HCT116 (cell line): ENCODE measurements at regions not wholly inside any gene's neighbourhood (a gene's known extent, or its start where the extent isn't known, plus 50 kb on each side); places are given as distances from the start of the nearest gene placed in this dataset.
A peak's percentile ranks its signal among the peaks of the same experiment; 100 is the strongest.

ENCODE experiments used
- ATAC-seq: fragments of 200-7000 bp; cut with Tn5 transposase; 2 replicates; pipeline ENCODE4 v1.9.1; 2020; ENCODE audit warnings: mild to moderate bottlenecking, moderate library complexity
- BruUV-seq: library from RNA; stranded (reverse); fragments of 400-500 nt; replicated peaks from 2 replicates; lab custom pipeline; 2021; lab: Mats Ljungman, UMichigan
- CTCF ChIA-PET: fragments of 300-600 bp; sonication (Branson Sonifier 250); formaldehyde crosslinking; loops from one replicate; lab custom pipeline; 2021; ENCODE audit warnings: antibody characterized with exemption; lab: Charles Lee
- POLR2A ChIA-PET: fragments of 300-600, 350-600 bp; sonication (Branson Sonifier 250); formaldehyde crosslinking; loops from one replicate; lab custom pipeline; 2021; ENCODE audit warnings: antibody characterized with exemption; lab: Charles Lee
- RAD21 ChIA-PET, 2 experiments: fragments of 300-600 bp; sonication (Branson Sonifier 250); formaldehyde crosslinking; loops; one replicate each; lab custom pipeline; 2023; ENCODE audit warnings: low total read pairs in 2 of 2; ENCODE audit not compliant: uncharacterized antibody in 2 of 2, unreplicated experiment in 2 of 2, low non-redundant PET in 1 of 2; lab: Charles Lee
- DNase-seq: peaks from one replicate; pipeline ENCODE4 v3.0.0-alpha.2; 2010; ENCODE audit warnings: low read depth, low spot score
- H2AFZ ChIP-seq: fragments of 200-600 bp; shearing (Covaris generic), sonication (generic); 2 replicates; pipeline ENCODE4 v1.6.1; 2017; ENCODE audit warnings: low read depth, mixed run types, mixed read lengths, antibody characterized with exemption, low read length; ENCODE audit not compliant: poor library complexity, severe bottlenecking
- H3K27ac ChIP-seq: 2 replicates; pipeline ENCODE4 v1.5.1; 2012; ENCODE audit warnings: low read depth, low read length
- H3K27me3 ChIP-seq: fragments of 200-600 bp; sonication (generic); 2 replicates; pipeline ENCODE4 v1.6.1; 2016; ENCODE audit warnings: mixed run types, low read length, mixed read lengths; ENCODE audit not compliant: insufficient read depth
- H3K36me3 ChIP-seq, 2 experiments: fragments of 200-500 bp in 1 of 2; fragments of 200-600 bp in 1 of 2; sonication (Bioruptor generic) in 1 of 2; sonication (generic) in 1 of 2; 2 replicates each; pipeline versions ENCODE4 v1.5.1 to v1.6.1; 2014 to 2016; ENCODE audit warnings: low read length in 2 of 2, inconsistent platforms in 1 of 2, mixed read lengths in 1 of 2, mixed run types in 1 of 2; ENCODE audit not compliant: insufficient read depth in 2 of 2, control insufficient read depth in 1 of 2
- H3K4me1 ChIP-seq, 2 experiments: fragments of 200-600 bp in 1 of 2; sonication (generic) in 1 of 2; 2 replicates each; pipeline versions ENCODE4 v1.5.1 to v1.6.1; 2012 to 2017; ENCODE audit warnings: low read length in 2 of 2, inconsistent platforms in 1 of 2, mild to moderate bottlenecking in 1 of 2, mixed read lengths in 1 of 2, mixed run types in 1 of 2, moderate library complexity in 1 of 2; ENCODE audit not compliant: insufficient read depth in 2 of 2, control insufficient read depth in 1 of 2
- H3K4me2 ChIP-seq: fragments of 200-600 bp; sonication (generic); 2 replicates; pipeline ENCODE4 v1.6.1; 2017; ENCODE audit warnings: mixed run types, low read length, mixed read lengths
- H3K4me3 ChIP-seq, 2 experiments: fragments of 200-600 bp in 1 of 2; sonication (generic) in 1 of 2; replicated peaks in 1 of 2; 2 replicates each; pipeline ENCODE4 v1.5.1; 2011 to 2016; ENCODE audit warnings: low read length in 2 of 2, control low read depth in 1 of 2, low read depth in 1 of 2, mild to moderate bottlenecking in 1 of 2, mixed read lengths in 1 of 2, mixed run types in 1 of 2
- H3K79me2 ChIP-seq: fragments of 200-600 bp; sonication (generic); 2 replicates; pipeline ENCODE4 v1.6.1; 2017; ENCODE audit warnings: mild to moderate bottlenecking, mixed run types, low read length, moderate library complexity, mixed read lengths; ENCODE audit not compliant: insufficient read depth
- H3K9ac ChIP-seq: fragments of 200-600 bp; sonication (generic); 2 replicates; pipeline ENCODE4 v1.6.1; 2016; ENCODE audit warnings: low read length, mixed read lengths
- H3K9me2 ChIP-seq: fragments of 200-600 bp; sonication (generic), shearing (Covaris generic); 2 replicates; pipeline ENCODE4 v1.6.1; 2017; ENCODE audit warnings: mixed run types, mild to moderate bottlenecking, moderate library complexity; ENCODE audit not compliant: insufficient read depth
- H3K9me3 ChIP-seq, 2 experiments: fragments of 200-500 bp in 1 of 2; fragments of 200-600 bp in 1 of 2; sonication (Bioruptor generic) in 1 of 2; sonication (generic) in 1 of 2; 2 replicates each; pipeline ENCODE4 v1.6.1; 2014 to 2017; ENCODE audit warnings: low read length in 2 of 2, mixed read lengths in 2 of 2, inconsistent platforms in 1 of 2, low read depth in 1 of 2, mild to moderate bottlenecking in 1 of 2, mixed run types in 1 of 2, moderate library complexity in 1 of 2; ENCODE audit not compliant: control insufficient read depth in 1 of 2, insufficient read depth in 1 of 2
- H4K20me1 ChIP-seq: fragments of 200-600 bp; sonication (generic), shearing (Covaris generic); 2 replicates; pipeline ENCODE4 v1.6.1; 2017; ENCODE audit warnings: mixed run types, mild to moderate bottlenecking, moderate library complexity; ENCODE audit not compliant: insufficient read depth
- CEBPB ChIP-seq: IDR thresholded peaks from 2 replicates; pipeline ENCODE4 v1.6.1; 2012; ENCODE audit warnings: low read depth
- ELF1 ChIP-seq: IDR thresholded peaks from 2 replicates; pipeline ENCODE4 v1.6.1; 2012; ENCODE audit warnings: low read depth, borderline replicate concordance
- EZH2 ChIP-seq: fragments of 200-600 bp; sonication (generic); IDR thresholded peaks from 2 replicates; pipeline ENCODE4 v1.6.1; 2017; ENCODE audit warnings: antibody characterized with exemption, mixed run types
- EZH2phosphoT487 ChIP-seq: fragments of 200-600 bp; IDR thresholded peaks from 2 replicates; pipeline ENCODE4 v1.6.1; 2018; ENCODE audit warnings: antibody characterized with exemption, borderline replicate concordance
- POLR2A ChIP-seq: IDR thresholded peaks from 2 replicates; pipeline ENCODE4 v1.7.0; 2011; ENCODE audit warnings: borderline replicate concordance; ENCODE audit not compliant: insufficient read depth, insufficient read length; ENCODE audit errors: extremely low read depth
- POLR2AphosphoS5 ChIP-seq: IDR thresholded peaks from 2 replicates; pipeline ENCODE4 v1.6.1; 2011; ENCODE audit warnings: mild to moderate bottlenecking, low read depth, low read length, moderate library complexity
- SP1 ChIP-seq: IDR thresholded peaks from 2 replicates; pipeline ENCODE4 v1.6.1; 2012; ENCODE audit warnings: low read depth
- ZBTB33 ChIP-seq: IDR thresholded peaks from 2 replicates; pipeline ENCODE4 v1.6.1; 2011; ENCODE audit warnings: mild to moderate bottlenecking, low read length, moderate library complexity; ENCODE audit not compliant: insufficient replicate concordance; ENCODE audit errors: extremely low read depth
- ZFX ChIP-seq: fragments of 450-650 bp; IDR thresholded peaks from 2 replicates; pipeline ENCODE4 v1.6.1; 2017
- intact Hi-C: fragments of 100-400 bp; cut with micrococcal nuclease; formaldehyde crosslinking; loops from 2 replicates; pipeline ENCODE4 v1.10.0; 2022
- TF ChIP-seq, protein P1 (sequence below): IDR thresholded peaks from 2 replicates; pipeline ENCODE4 v1.6.1; 2012
- TF ChIP-seq, protein P2 (sequence below), 3 experiments: fragments of 200-600 bp in 1 of 3; sonication (generic) in 1 of 3; IDR thresholded peaks in 2 of 3; conservative IDR thresholded peaks in 1 of 3; 2 replicates each; pipeline ENCODE4 v1.5.1; 2012 to 2017; ENCODE audit warnings: low read depth in 2 of 3, low read length in 2 of 3, antibody characterized with exemption in 1 of 3, borderline replicate concordance in 1 of 3, control low read depth in 1 of 3, mild to moderate bottlenecking in 1 of 3, mixed read lengths in 1 of 3, mixed run types in 1 of 3, moderate library complexity in 1 of 3; ENCODE audit not compliant: insufficient read depth in 1 of 3
- TF ChIP-seq, protein P3 (sequence below): IDR thresholded peaks from 2 replicates; pipeline ENCODE4 v1.6.1; 2012; ENCODE audit warnings: low read depth

DNA sequence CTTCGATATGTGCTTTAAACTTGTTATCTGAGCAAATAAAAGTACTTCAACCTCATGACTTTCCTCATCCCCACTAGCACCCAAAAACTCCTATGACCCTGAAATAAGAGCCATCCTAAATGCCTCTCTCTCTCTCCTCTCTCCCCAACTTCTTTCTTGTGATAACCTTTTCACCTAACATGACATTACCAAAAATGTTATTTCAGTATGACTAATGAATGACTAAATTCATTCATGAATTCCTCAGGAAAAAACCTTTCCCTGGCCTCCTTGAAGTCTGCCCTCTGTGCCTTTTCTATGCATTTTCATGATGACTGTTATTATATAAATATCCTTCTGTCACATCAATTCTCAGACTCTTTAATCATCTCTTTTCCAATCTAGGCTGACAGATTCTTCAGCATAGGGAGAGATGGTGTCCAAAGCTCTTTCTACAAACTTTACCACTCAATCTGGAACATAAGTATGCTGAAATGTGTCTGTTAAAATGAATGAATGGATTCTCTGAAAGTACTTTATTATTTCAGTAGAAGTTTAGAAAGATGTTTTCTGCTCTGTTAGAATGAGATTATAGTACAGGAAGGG lies 114.3 kb upstream of the GGTLC1 start:
- RAD21 ChIA-PET, result no interaction called here
- DNase-seq (no peak), ATAC-seq (no peak)
- intact Hi-C loops, result no loop called here
- H3K4me3 ChIP-seq, result no peak overlapping the region
- H3K36me3 ChIP-seq, result no peaks in the 10 kb centered on the region
- no peaks in the 10 kb centered on the region for H4K20me1 ChIP-seq
- H2AFZ ChIP-seq, result no peak overlapping the region
- H3K27me3 ChIP-seq, result no peaks in the 10 kb centered on the region
- TF ChIP-seq, protein P1, sequence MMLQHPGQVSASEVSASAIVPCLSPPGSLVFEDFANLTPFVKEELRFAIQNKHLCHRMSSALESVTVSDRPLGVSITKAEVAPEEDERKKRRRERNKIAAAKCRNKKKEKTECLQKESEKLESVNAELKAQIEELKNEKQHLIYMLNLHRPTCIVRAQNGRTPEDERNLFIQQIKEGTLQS, result no peak
- TF ChIP-seq EZH2, result no peak
- no peak for TF ChIP-seq CEBPB
- no peak for TF ChIP-seq ELF1
- no peaks in the 10 kb centered on the region for H3K9me2 ChIP-seq
- BruUV-seq, result no TSS peak
- no peaks in the 10 kb centered on the region for H3K79me2 ChIP-seq
- no peak overlapping the region for H3K27ac ChIP-seq
- H3K4me1 ChIP-seq, result no peaks in the 10 kb centered on the region
- no peaks in the 10 kb centered on the region for H3K9me3 ChIP-seq
- CTCF ChIA-PET, result interaction anchor here (0.7 to 1.4 kb wide), 2 partner anchors 165 to 815 kb away, joined by 3 read pairs; no protein-coding TSS in a partner anchor
- no peak overlapping the region for H3K9ac ChIP-seq
- no peak overlapping the region for H3K4me2 ChIP-seq
- POLR2A ChIA-PET, result no interaction called here

- Histone ChIP-seq H3K4me2 (no peak overlapping the region), H3K4me1 (no peaks in the 10 kb centered on the region), H3K79me2 (no peaks in the 10 kb centered on the region), H3K9ac (no peak overlapping the region), H3K36me3 (no peaks in the 10 kb centered on the region), H4K20me1 (no peaks in the 10 kb centered on the region), H3K27me3 (no peaks in the 10 kb centered on the region), H3K9me2 (no peaks in the 10 kb centered on the region), H3K9me3 (no peaks in the 10 kb centered on the region), H2AFZ (no peak overlapping the region), H3K4me3 (no peak overlapping the region), H3K27ac (no peak overlapping the region)
- no peak for TF ChIP-seq EZH2phosphoT487
- TF ChIP-seq POLR2A, result no peak
- TF ChIP-seq, protein P2, sequence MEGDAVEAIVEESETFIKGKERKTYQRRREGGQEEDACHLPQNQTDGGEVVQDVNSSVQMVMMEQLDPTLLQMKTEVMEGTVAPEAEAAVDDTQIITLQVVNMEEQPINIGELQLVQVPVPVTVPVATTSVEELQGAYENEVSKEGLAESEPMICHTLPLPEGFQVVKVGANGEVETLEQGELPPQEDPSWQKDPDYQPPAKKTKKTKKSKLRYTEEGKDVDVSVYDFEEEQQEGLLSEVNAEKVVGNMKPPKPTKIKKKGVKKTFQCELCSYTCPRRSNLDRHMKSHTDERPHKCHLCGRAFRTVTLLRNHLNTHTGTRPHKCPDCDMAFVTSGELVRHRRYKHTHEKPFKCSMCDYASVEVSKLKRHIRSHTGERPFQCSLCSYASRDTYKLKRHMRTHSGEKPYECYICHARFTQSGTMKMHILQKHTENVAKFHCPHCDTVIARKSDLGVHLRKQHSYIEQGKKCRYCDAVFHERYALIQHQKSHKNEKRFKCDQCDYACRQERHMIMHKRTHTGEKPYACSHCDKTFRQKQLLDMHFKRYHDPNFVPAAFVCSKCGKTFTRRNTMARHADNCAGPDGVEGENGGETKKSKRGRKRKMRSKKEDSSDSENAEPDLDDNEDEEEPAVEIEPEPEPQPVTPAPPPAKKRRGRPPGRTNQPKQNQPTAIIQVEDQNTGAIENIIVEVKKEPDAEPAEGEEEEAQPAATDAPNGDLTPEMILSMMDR (IDR thresholded peaks at IDR 0.05 in 2 of 3, conservative IDR thresholded peaks at IDR 0.05 in 1 of 3; ENCODE audit: borderline replicate concordance in 1 of 3, insufficient read depth in 1 of 3, low read depth in 2 of 3, low read length in 2 of 3), result peak in 2 of 3 experiments; percentile 45 to 49; a peak in 4 of 6 replicates
- TF ChIP-seq, protein P3, sequence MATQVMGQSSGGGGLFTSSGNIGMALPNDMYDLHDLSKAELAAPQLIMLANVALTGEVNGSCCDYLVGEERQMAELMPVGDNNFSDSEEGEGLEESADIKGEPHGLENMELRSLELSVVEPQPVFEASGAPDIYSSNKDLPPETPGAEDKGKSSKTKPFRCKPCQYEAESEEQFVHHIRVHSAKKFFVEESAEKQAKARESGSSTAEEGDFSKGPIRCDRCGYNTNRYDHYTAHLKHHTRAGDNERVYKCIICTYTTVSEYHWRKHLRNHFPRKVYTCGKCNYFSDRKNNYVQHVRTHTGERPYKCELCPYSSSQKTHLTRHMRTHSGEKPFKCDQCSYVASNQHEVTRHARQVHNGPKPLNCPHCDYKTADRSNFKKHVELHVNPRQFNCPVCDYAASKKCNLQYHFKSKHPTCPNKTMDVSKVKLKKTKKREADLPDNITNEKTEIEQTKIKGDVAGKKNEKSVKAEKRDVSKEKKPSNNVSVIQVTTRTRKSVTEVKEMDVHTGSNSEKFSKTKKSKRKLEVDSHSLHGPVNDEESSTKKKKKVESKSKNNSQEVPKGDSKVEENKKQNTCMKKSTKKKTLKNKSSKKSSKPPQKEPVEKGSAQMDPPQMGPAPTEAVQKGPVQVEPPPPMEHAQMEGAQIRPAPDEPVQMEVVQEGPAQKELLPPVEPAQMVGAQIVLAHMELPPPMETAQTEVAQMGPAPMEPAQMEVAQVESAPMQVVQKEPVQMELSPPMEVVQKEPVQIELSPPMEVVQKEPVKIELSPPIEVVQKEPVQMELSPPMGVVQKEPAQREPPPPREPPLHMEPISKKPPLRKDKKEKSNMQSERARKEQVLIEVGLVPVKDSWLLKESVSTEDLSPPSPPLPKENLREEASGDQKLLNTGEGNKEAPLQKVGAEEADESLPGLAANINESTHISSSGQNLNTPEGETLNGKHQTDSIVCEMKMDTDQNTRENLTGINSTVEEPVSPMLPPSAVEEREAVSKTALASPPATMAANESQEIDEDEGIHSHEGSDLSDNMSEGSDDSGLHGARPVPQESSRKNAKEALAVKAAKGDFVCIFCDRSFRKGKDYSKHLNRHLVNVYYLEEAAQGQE, result no peak
- no peak for TF ChIP-seq SP1
- TF ChIP-seq ZFX, result no peak
- TF ChIP-seq POLR2AphosphoS5, result no peak
- TF ChIP-seq ZBTB33, result no peak
- ChIA-PET RAD21 (no interaction called here), POLR2A (no interaction called here), CTCF (interaction anchor here (0.7 to 1.4 kb wide), 2 partner anchors 165 to 816 kb away, joined by 3 read pairs; no protein-coding TSS in a partner anchor)
- DNase-seq (no peak), ATAC-seq (peak; percentile 62)
- BruUV-seq, result no TSS peak
- intact Hi-C loops, result no loop called here
These were observed 113.7 kb upstream of the GGTLC1 start for GRCh38 chr20:24102290-24102689.
